NCI-H2107 treated with DMSO at 0.1 percent for 48 hours (cell line): ENCODE measurements at regions not wholly inside any gene's neighbourhood (a gene's known extent, or its start where the extent isn't known, plus 50 kb on each side); places are given as distances from the start of the nearest gene placed in this dataset.

ENCODE experiments used
- DNase-seq: peaks from one replicate; lab custom pipeline; 2025; ENCODE audit not compliant: unreplicated experiment; lab: John Stamatoyannopoulos, UW

DNA sequence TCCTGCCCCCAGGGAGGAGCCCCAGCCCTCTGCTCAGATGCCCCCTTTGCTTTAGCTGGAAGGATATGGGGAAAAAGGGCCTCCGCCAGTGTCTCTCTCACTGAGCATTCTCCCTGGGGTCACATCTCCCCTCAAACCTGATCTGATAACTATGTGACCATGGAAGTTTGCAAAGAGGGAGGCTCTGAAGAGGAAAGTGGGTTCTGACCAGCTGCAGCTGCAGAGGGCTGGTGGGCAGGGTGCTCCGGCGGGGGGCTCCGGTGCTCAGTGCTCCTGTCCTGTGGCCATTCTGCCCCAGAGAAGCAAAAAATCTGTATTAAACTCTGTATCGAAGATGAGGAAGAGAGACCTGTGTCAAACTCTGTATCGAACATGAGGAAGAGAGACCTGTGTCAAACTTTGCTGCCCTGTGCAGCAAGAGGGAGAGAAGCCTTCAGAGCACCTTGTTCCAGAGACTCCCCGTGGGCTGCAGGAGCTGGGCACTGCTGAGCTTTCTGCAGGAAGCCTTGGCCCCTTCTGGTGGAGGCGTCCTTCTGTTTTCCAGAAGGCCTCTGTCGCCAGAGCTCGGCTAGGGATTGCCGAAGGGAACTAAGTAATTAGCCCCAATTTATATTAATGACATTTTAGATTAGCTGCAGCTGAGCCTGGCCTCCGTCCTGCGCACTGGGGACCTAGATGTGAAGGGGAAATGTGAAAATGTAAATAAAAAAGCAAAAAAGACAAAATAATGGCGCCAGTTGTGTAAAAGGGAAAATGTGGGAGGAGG lies 186.2 kb upstream of the C1orf174 start:
- DNase-seq = no peak

DNA sequence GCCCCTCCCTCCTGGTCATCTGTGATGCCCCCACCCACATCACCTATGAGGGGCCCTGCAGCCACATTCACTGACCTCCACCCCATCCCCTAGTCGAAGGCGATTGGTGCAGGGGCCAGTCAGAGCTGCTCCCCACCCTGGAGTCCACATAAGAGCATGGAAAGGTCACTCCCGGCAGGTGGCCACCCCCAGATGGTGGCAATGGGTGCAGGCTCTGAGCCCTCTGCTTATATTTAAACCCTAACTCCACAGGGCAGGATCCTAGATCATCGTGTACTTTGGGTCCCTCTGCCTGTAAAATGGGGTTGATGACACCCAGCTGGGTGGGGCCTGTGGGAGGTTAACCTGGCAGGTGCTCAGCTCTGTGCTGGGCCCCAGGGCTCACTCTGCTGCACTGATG lies 186.8 kb upstream of the C1orf174 start:
- DNase-seq = no peak

DNA sequence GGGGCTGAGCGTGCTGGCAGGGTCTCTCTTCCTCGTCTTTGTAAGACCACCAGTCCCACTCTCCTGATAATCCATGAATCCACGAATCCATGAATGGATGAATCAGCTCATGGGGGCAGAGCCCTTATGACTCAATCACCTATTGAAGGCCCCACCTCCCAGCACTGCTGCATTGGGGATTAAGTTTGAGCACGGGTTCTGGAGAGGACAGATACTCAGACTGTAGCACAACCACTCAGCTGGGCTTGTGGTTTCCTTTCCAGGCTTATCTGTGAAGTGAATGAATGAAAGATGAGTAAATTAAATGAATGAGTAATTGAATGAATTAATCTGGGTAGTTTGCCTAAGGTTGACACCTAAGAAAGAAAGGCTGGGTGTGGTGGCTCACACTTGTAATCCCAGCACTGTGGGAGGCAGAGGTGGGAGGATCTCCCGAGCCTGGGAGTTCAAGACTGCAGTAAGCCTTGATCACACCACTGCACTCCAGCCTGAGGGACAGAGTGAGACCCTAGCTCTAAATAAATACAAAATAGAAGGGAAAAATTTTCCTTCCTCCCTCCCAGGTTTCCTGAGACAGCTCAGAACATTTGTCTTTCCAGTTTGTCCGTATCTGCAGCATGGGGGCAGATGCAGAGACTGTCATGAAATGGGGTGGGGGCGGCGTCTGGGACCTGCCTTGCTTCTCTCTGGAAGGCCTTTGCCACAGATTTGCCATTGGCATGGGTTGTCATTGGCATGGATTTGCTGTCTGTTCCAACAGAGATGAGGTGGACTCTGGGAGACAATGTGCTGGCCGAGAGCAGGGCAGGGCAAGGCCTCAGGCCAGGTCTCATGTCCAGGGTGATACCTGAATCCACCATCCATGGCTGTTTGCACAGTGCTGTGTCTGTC lies 187.7 kb upstream of the C1orf174 start:
- DNase-seq = no peak

DNA sequence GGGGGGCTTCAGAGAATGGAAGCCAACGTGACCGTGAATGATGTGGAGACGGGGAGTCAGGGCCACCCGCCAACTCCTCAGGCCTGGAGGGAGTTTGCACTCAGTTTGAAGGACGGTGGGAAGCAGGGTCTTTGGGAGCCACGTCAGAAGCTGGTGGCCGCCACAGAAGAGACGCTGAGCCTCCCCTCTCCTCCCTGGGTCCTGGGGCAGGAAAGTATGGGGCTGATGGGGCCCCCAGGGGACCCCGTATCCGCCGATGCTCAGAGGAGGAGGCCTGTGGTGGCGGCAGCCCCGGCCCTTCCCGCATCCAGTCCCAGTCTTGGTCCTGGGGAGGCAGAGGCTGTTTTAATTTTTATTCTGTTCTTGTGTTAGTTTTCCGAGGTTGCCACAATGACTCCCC lies 188.6 kb upstream of the C1orf174 start:
- no peak for DNase-seq

DNA sequence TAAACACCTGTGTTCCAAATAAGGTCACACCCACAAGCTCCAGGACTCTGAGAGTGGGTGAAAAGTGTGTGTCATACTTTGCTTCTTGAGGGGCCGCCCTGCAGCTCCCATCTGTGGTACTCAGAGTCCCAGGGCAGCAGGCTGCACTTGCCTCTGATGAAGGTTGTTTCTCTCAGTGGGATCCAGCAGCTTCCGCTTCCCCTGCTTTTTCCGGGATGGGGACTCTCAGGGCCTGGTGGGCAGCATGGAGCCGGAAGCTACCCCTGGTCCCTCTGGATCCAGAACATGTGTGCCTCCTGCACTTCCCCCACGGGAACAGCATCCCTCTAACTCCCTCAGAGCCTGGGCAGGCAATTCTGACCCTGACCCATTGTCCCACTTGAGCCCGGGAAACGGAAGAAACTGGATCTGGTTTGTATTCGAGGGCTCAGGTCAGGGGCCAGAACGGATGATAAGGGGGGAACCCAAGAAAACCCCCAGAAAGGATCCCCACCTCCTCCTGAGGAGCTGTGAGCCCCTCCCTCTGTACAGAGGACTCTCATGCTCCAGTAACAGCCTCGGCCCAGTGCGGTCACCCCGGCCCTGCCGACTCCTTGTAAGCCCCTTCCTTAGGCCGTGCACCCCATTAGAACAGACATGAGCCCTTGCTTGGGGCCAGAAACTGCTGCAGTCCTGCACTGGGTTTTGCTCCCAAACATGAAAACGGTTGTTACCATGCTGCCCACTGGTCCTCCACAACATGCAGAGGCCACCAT lies 189.5 kb upstream of the C1orf174 start:
- no peak for DNase-seq

DNA sequence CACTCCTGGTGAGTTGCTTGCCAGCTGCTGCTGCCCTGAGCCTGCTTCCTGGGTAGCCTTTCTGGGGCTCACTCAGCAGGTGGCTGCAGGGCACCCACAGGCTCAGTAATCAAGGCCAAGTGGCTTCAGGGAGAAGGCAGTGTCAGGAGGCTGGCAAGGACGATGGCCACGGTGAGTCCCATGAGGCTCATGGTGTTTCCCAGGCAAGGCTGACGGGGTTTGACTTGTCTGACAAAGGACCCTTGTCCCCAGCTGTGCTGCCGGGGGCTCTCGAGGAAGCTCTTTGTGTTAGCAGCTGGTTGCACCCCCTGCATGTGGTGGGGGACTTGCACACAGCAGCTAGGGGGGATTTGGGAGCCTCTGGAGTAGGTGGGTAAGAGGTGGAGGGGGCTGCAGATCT lies 190.5 kb upstream of the C1orf174 start:
- no peak for DNase-seq

DNA sequence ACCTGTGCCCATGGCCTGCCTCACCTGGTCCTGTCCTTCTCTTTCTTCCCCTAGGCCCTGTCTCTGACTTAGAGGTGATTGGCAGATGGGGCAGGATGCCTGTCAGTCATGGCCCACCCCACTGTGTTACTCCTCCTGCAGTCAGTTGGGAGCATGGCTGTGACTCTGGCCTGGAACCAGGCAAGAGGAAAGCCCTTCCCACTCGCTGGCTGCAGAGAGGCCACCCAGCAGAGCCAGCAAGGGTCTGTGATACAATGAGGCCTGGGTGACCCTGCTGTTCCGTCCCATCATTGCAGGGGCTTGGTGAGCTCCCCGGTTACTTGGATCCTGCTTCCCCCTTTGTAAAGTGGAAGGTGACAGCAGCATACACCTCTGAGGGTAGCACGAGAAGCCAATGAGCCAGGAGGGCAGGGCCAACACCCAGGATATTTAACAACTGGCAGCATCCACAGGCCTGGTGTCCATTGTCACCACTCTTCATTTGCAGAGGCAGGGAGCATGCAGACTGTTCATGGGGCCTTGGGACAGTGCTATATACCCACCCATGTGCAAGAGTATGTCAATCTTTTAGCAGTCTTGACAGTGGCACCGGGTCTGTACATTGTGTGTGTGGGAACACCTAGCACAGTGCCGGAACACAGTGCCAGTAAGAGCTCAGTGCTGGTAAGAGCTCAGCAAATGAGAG lies 191.0 kb upstream of the C1orf174 start:
- DNase-seq = no peak

DNA sequence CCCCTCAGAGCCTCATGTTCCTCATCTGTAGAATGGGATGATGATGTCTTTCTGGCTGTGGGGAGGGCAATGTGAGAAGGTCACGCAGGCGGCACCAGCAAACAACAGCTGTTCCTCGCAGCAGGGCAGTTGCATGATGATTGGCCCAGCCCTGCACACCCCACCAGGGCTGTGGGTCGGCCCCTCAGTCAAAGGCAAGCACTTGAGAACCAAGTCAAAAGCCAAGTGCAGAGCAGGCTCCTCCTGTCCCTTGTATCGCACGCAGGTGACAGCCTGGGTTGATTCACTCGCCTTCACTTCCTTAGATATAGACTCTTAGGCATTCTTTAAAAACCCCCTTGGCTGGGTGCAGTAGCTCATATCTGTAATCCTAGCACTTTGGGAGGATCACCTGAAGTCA lies 191.9 kb upstream of the C1orf174 start:
- DNase-seq = no peak

DNA sequence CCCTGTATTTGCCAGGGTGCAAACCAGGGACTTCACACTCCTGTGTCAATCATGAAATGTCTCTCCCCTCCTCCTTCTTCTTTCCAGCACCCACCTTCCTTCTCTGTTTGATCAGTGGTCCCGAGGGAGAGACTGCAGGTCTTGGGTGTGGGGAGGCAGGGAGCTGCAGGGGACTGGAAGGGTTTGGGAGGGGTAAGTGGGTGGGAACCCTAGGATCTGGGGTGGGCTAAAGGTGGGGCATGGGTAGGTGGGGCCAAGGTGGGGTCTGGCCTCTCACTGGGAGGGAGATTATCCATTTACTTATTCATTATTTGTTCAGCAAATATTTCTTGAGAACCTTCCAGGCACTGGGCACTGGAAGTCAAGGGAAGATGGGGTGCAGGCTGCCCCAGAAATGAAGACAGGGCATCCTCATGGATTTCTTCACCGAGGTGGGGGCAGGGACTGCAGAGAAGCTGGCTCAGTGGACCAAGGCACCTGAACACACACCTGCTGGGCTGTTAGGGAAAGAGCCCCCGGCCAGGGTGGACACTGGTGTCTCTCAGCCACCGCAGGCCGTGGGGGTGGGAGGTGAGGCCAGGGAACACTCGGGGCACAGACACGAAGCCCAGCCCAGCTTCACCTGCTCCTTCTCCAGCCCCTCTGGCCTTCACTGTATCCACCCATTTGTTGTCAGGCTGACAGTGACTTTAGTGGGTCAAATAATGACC lies 193.9 kb upstream of the C1orf174 start:
- DNase-seq = no peak

DNA sequence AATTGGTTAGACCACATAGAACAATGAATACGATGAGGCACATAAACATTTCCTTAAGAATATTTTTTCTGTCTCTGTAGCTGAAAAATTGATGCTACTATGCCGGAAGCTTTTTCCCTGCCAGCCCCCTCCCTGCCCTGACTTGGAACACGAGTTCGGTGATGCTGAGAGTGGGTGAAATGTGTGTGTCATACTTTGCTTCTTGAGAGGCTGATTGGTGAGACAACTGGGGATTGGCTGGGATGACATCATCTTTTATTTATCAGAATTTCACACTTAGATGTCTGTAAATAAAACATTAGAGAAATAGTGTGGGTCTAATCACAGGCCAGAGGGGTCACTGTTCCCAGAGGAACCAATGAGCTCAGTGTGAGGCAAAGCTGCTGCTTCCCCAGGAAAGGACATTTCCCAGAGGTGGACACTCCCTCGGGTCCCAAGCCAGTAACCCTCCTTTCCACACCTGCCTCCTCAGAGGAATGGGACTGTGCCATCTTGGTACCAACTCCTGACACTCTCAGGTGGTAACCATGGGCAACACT lies 195.4 kb upstream of the C1orf174 start:
- DNase-seq = no peak

DNA sequence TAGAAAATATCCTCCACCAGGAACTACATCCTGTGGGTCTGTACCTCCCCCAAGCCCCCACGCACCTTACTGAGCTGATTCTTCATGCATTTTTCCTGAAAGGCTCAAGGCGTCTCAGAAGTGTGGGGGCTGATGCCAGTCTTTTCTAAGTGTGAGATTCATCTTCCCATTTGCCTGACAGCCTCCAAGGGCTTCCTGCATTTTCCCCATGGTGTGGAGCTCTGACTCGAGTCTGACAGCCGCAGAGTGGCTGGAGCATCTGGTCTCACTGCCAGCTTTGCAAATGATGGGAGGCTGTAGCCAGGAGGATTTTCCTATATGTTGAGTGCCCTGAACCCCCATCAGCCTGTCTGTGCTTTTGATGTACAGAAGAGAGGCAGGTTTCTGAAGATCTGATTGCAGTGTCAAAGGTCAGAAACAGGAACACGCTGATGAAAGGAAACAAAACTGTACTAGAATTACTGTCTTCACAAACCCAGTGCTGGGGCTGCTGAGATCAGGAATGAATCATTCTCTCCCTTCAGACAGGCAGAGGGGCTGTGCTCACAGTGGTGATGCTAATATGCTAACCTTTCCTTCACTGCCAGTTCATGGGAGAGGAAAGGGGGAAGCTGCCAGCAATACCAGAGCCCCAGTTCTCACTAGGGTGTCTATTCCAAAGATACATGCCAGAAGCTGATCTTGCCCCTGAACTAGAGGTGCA lies 201.5 kb upstream of the C1orf174 start:
- no peak for DNase-seq

DNA sequence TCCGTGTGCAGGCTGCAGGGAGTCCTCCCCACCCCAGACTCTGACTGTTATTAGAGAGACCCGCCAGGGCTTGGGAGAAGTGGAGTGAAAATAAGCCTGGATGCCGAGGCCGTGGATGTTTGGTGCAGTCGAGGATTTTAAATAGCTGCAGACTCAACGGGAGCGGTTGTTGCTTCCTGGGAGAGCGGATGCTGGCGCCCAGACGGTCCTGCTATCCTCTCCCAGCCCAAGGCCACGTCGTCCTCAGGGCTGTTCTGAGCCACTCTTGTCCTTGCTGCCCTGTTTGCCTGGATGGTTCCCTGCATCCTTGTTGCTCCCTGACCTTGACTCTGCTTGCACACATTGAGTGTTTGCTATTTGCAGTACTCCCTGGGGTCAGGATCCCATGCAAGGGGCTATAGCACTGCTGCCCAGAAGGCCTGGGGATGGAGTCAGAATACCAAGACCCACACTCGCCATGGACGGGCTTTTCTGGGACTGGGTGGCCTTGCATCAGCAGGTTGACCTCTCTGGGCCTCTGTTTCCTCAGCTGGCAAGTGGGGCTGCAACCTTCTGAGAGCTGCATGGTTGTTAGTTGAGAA lies 205.3 kb upstream of the C1orf174 start:
- DNase-seq = no peak

DNA sequence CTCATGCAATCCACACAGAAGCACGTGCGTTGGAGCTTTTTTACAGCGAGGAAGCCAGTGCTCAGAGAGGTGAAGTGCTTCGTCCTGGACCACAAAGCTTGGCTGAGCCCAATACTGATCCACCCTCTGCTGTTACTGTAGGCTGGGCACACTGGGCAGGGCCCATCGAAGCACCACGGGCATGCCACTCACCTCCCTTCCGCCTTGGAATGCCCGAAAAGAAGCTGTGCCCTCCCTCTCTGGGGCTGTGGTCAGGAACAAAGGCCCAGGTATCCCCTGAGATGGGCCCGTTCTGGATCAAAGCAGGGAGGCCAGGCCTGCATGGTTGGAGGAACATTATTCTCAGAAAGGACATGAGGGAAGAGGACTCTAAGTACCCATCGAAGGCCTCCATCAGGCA lies 206.7 kb upstream of the C1orf174 start:
- DNase-seq = no peak

DNA sequence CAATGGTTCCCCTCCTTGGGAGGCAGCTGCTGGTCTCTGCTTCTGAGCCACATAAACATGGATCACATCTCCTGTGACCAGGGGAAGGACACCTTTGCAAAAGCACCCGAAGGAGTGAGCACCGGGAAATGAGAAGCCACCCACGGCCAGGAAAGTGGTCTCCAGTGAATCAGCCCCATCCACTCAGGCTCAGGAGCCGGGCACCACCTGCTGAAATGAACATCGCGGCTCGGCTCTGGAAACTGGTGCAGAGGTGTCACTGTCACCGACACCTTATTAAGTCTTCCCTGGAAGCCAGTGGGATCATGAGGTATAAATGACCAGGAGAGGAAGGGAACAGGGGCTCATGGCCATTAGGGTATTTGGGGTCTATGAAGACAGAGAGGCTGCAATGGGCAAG lies 207.2 kb upstream of the C1orf174 start:
- DNase-seq = no peak

DNA sequence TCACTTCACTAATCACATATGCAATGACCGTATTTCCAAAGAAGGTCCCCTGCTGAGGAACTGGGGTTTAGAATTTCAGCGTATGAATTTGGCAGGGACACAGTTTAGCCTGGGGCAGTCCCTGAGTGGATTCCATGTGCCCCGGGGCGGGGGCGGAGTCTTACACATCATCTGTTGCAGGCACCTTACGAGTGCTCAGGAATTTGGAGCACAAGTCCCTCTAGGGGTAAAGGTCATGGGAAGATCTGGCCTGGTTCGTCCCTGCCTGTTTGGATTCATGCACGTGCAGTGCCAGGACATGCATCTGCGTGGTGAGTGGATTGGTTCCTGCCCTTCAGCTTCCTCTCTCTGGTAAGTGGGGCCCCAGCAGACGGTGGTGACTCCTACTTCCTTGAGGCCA lies 208.3 kb upstream of the C1orf174 start:
- no peak for DNase-seq

DNA sequence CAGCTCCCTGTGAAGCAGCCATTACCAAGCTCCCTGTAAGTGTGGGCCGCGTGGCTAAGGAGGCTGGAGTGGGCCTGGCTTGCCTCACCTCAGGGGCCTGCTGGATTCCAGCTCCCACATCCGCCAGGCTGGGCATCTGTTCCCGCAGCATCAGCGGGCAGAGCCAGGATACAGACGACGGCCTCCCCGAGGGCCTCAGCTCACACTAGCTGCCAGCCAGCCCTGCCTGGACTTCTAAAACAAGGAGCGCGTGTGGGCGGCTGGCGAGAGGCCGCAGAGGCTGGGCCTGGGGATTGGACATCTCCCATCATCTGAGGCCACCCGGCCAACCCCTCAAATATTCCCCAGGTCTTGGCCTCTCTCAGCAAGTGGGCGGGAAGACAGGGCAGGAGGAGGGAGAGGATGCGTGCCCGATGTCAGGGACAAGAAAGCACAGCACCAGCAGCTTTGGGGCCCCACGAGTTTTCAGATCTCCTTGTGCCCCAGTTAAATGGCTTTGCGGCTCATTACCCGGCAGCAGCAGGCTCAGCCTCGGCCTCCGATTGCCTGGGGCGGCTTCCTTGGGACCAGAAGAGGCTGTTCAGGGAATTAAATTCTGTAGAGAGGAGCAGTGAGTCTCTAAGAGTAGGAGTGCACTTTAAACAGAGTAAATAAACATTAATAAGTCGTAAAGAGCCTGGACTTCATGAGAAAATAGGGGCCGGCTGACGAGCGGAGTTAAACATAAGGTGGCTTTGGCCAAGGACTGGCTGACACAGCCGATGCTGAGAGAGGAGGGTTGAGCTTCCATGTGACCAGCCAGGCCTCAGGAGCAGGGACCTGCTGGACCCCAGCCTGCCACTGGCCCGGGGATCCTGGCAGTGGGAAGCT lies 208.9 kb upstream of the C1orf174 start:
- no peak for DNase-seq

DNA sequence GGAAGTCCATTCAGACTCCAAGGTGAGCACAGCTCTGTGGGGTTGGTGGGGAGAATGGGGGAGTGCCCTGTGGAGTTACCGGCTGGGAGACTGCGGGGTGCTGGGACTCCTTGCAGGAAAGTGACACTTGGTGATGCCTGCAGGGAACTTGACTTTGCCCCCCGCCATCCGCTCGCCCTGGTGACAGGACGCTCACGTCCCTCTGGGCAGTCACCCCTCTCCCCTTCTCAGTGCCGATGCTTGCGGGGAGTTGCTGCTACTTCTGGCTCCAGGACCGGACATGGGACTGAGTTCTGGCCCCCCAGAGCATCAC lies 209.5 kb upstream of the C1orf174 start:
- DNase-seq = no peak

DNA sequence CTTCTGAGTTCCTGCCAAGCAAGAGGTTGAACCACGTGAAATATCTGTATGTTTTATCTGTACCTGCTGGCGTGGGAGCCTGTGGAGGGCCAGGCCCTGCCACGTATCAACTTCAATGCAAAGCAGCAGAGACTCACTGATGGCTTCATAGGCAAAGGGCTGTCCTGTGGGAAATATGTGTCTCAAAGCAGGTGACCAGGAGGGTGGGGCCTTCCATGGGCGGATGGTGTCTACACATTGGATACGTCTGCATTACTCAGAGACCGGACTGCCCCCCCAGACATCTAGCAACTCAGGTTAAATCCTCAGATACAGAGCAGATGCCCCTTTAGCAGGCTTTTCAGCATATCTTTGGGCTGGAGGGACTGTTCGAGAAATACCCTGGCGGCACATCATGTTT lies 210.8 kb upstream of the C1orf174 start:
- no peak for DNase-seq
